Fibroblast of lung (primary cell): ENCODE measurements at regions not wholly inside any gene's neighbourhood (a gene's known extent, or its start where the extent isn't known, plus 50 kb on each side); places are given as distances from the start of the nearest gene placed in this dataset.

ENCODE experiments used
- DNase-seq, 2 donors: peaks; one replicate each; pipeline versions ENCODE4 v3.0.0 to v3.0.0-alpha.2; 2010; ENCODE audit warnings: low read depth in 2 of 2
- H2AFZ ChIP-seq: 2 replicates; pipeline ENCODE4 v1.5.1; 2012; ENCODE audit warnings: low read length, control low read depth, inconsistent platforms
- H3K27ac ChIP-seq: 2 replicates; pipeline ENCODE4 v1.5.1; 2011; ENCODE audit warnings: low read length, control low read depth; ENCODE audit not compliant: insufficient read depth
- H3K27me3 ChIP-seq: 2 replicates; pipeline ENCODE4 v1.5.1; 2011; ENCODE audit warnings: mild to moderate bottlenecking, low read length; ENCODE audit not compliant: control insufficient read depth, insufficient read depth
- H3K36me3 ChIP-seq: 2 replicates; pipeline ENCODE4 v1.5.1; 2011; ENCODE audit warnings: low read length; ENCODE audit not compliant: control insufficient read depth, insufficient read depth
- H3K4me1 ChIP-seq: 2 replicates; pipeline ENCODE4 v1.5.1; 2011; ENCODE audit warnings: low read length; ENCODE audit not compliant: control insufficient read depth, insufficient read depth; ENCODE audit errors: extremely low read depth
- H3K4me2 ChIP-seq: 2 replicates; pipeline ENCODE4 v1.5.1; 2011; ENCODE audit warnings: low read length, control low read depth; ENCODE audit not compliant: insufficient read depth; ENCODE audit errors: extremely low read depth
- H3K4me3 ChIP-seq, 4 experiments: fragments of 200-600 bp in 1 of 4; sonication (generic) in 1 of 4; replicated peaks in 1 of 4; 2 replicates each; pipeline ENCODE4 v1.5.1; 2011 to 2016; ENCODE audit warnings: low read length in 4 of 4, low read depth in 3 of 4, mild to moderate bottlenecking in 3 of 4, control low read depth in 2 of 4, inconsistent platforms in 1 of 4, mixed read lengths in 1 of 4; ENCODE audit not compliant: insufficient read depth in 1 of 4; ENCODE audit errors: control extremely low read depth in 1 of 4
- H3K79me2 ChIP-seq: 2 replicates; pipeline ENCODE4 v1.5.1; 2012; ENCODE audit warnings: mild to moderate bottlenecking, low read length, inconsistent platforms; ENCODE audit not compliant: control insufficient read depth, insufficient read depth
- H3K9ac ChIP-seq: 2 replicates; pipeline ENCODE4 v1.5.1; 2011; ENCODE audit warnings: mild to moderate bottlenecking, low read length, control low read depth; ENCODE audit not compliant: insufficient read depth
- H3K9me3 ChIP-seq: 2 replicates; pipeline ENCODE4 v1.5.1; 2012; ENCODE audit warnings: low read depth, low read length; ENCODE audit not compliant: control insufficient read depth, insufficient read depth
- H4K20me1 ChIP-seq: 2 replicates; pipeline ENCODE4 v1.5.1; 2011; ENCODE audit warnings: low read length; ENCODE audit not compliant: control insufficient read depth, insufficient read depth; ENCODE audit errors: extremely low read depth
- CTCF ChIP-seq, 2 donors: IDR thresholded peaks in 1 of 2; conservative IDR thresholded peaks in 1 of 2; 1 replicate in 1 of 2; 2 replicates in 1 of 2; pipeline ENCODE4 v1.5.1; 2011 to 2012; ENCODE audit warnings: low read length in 2 of 2, control low read depth in 1 of 2, inconsistent platforms in 1 of 2, low read depth in 1 of 2, mild to moderate bottlenecking in 1 of 2
- EZH2 ChIP-seq: IDR thresholded peaks from 2 replicates; pipeline ENCODE4 v1.5.1; 2012; ENCODE audit warnings: low read length, control low read depth, mild to moderate bottlenecking; ENCODE audit errors: missing control alignments

GRCh38 chr9:116099821-116100220 lies 53.8 kb upstream of the PAPPA start:
- H3K4me2 ChIP-seq: no peak overlapping the region
- no peak overlapping the region for H3K9ac ChIP-seq
- H3K4me3 ChIP-seq: no peak overlapping the region
- no peak overlapping the region for H2AFZ ChIP-seq
- H3K4me1 ChIP-seq: peaks cover 3% of the 10 kb centered on the region
- H3K27me3 ChIP-seq: no peaks in the 10 kb centered on the region
- no peaks in the 10 kb centered on the region for H4K20me1 ChIP-seq
- DNase-seq: peak; percentile 23 to 88
- TF ChIP-seq EZH2: no peak
- no peak for TF ChIP-seq CTCF (conservative IDR thresholded peaks at IDR 0.05 in 1 of 2, IDR thresholded peaks at IDR 0.05 in 1 of 2; ENCODE audit: low read depth in 1 of 2, low read length in 2 of 2)
- no peaks in the 10 kb centered on the region for H3K36me3 ChIP-seq
- H3K79me2 ChIP-seq: no peaks in the 10 kb centered on the region
- no peak overlapping the region for H3K27ac ChIP-seq
- no peaks in the 10 kb centered on the region for H3K9me3 ChIP-seq

- Histone ChIP-seq H3K9ac (no peak overlapping the region), H3K4me1 (peaks cover 3% of the 10 kb centered on the region), H3K4me2 (no peak overlapping the region), H3K79me2 (no peaks in the 10 kb centered on the region), H4K20me1 (no peaks in the 10 kb centered on the region), H2AFZ (no peak overlapping the region), H3K27me3 (no peaks in the 10 kb centered on the region), H3K27ac (no peak overlapping the region), H3K9me3 (no peaks in the 10 kb centered on the region), H3K4me3 (no peak overlapping the region), H3K36me3 (no peaks in the 10 kb centered on the region)
- no peak for TF ChIP-seq EZH2
- DNase-seq: peak; percentile 57 to 91
Observed at GRCh38 chr9:116100711-116101121, 52.9 kb upstream of the PAPPA start.

GRCh38 chr9:116101516-116101915 lies 52.1 kb upstream of the PAPPA start:
- Histone ChIP-seq H3K4me2 (no peak overlapping the region), H3K4me1 (peaks cover 3% of the 10 kb centered on the region), H3K36me3 (no peaks in the 10 kb centered on the region)

More at GRCh38 chr9:116101516-116101915, 52.1 kb upstream of the PAPPA start:
- Histone ChIP-seq H3K79me2 (no peaks in the 10 kb centered on the region), H3K27me3 (no peaks in the 10 kb centered on the region), H3K27ac (no peak overlapping the region), H3K4me3 (no peak overlapping the region), H3K9ac (no peak overlapping the region), H2AFZ (no peak overlapping the region), H3K9me3 (no peaks in the 10 kb centered on the region), H4K20me1 (no peaks in the 10 kb centered on the region)
- TF ChIP-seq CTCF (conservative IDR thresholded peaks at IDR 0.05 in 1 of 2, IDR thresholded peaks at IDR 0.05 in 1 of 2; ENCODE audit: low read depth in 1 of 2, low read length in 2 of 2): no peak
- no peak for TF ChIP-seq EZH2
- DNase-seq: peak; percentile 78 to 91
